ENCODE measurements at regions not wholly inside any gene's neighbourhood (a gene's known extent, or its start where the extent isn't known, plus 50 kb on each side); places are given as distances from the start of the nearest gene placed in this dataset.

GRCh38 chr7:69204943-69205342 lies 393.3 kb upstream of the AUTS2 start (continued):
- TF ChIP-seq BACH1 (IDR thresholded peaks at IDR 0.05; ENCODE audit: low read length) (no peak), NANOG (IDR thresholded peaks at IDR 0.05; ENCODE audit: insufficient read depth, low read depth, low read length, poor library complexity, severe bottlenecking) (no peak), POLR2AphosphoS5 (IDR thresholded peaks at IDR 0.05; ENCODE audit: low read depth, low read length) (no peak), CBX8 (IDR thresholded peaks at IDR 0.05; ENCODE audit: borderline replicate concordance, low read depth, low read length) (no peak), SIX5 (IDR thresholded peaks at IDR 0.05; ENCODE audit: low read depth, low read length) (no peak), CREB1 (IDR thresholded peaks at IDR 0.05) (no peak), CHD7 (IDR thresholded peaks at IDR 0.05; ENCODE audit: insufficient replicate concordance, low read length) (no peak), SIN3A (conservative IDR thresholded peaks at IDR 0.05 in 1 of 2, IDR thresholded peaks at IDR 0.05 in 1 of 2; ENCODE audit: low read depth in 1 of 2, low read length in 2 of 2) (no peak)

Measured in H1 (cell line).